HG03460 (cell line): ENCODE measurements at regions not wholly inside any gene's neighbourhood (a gene's known extent, or its start where the extent isn't known, plus 50 kb on each side); places are given as distances from the start of the nearest gene placed in this dataset.

Source experiments
- ATAC-seq: cut with Tn5 transposase; IDR thresholded peaks from one replicate; pipeline ENCODE4 v1.9.1; 2021; ENCODE audit not compliant: unreplicated experiment

DNA sequence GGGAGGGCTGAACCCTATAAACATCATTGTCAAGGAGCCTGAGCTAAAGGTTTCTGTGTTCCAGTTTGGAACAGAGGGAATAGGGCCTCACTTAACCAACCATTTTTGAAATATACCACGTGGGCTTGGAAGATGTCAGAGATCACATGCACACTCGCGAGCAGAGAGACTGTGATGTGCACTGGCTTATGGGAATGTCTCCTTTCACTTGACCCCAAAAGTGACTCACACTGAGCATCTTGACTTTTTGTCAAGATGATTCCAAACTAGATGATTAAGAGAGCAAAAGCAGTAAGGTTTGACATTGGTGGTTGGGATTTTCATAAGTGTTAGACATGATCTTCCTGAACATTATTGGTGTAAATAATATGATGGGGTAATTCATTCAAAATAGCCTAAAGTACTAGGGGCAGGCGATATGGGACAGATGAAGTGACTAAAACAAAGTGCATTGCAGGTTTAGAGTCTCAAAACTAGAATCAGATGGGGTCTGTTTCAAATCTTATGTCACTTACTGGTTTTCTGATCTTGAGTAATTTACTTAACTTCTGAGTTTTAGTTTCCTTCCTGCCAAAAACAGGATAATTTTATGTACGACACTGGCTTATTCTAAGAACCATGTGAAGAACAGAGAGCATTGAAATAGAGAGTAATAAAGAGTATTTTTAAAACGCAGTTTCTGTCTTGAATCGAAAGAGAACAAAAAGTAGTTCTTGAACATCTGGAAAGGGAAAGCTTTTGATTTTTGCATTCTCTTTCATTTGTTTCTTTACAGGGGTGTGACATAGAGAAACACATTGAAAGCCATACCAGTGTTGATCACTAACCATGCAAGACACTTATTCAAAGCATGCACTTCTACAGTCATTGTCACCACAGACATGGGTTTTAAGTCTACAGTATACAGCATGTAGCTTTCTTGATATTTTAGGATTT is 383.0 kb downstream of the DIRAS2 start:
- ATAC-seq, result no peak

DNA sequence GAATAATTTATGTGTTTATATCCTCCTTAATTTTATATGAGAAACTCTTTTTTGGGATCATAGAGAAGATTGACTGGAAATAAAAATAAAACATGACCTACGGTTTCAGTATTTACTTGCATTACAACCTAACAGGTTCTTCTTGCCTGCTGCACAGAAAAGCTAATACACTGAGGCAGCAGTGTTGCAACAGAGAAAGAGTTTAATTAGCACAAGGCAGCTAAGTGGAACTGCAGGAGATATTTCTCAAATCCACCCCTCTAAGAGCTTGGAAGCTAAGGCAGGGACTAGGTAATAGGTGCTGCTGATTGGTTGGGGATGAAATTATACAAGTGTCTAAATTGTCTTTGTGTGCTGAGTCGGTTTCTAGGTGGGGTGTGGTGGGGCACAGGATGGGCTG is 380.9 kb downstream of the DIRAS2 start:
- ATAC-seq, result no peak

DNA sequence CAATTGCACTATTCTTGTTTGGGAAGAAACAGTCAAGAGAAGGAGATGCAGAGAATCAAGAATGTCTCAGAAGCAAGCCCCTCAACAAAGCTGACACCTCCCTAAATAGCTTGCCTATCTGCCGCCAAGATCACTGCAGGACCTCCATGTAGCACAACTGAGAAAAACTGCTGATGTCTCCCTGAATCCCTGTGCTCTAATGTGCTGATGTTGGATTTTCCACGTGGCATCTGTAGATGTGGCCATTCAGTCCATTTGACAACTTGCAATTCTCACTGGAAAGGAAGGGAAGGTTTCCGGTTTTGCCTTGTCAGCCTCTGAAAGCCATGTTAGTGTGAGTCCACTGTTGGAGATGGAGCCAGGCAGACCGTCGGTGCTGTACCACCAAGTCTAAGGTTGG is 374.0 kb downstream of the DIRAS2 start:
- ATAC-seq, result no peak

DNA sequence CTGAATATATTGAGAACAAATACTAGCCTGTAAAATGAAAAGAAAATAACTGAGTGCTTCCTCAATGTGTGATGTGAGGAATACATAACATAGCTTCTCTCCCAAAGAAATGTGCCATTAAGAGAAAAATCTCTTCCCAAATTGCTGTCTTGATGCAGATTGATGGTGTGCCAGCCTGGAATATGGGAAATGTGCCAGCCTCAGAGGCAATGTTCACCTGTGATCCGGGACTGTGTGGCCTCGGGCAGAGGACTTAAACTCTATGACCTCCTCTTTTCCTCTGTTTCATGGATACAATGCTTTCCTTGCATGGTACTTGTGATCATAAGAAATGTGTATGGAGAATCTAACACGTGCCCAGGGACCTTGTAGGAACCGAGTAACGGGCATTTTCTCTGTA is 370.9 kb downstream of the DIRAS2 start:
- no peak for ATAC-seq

DNA sequence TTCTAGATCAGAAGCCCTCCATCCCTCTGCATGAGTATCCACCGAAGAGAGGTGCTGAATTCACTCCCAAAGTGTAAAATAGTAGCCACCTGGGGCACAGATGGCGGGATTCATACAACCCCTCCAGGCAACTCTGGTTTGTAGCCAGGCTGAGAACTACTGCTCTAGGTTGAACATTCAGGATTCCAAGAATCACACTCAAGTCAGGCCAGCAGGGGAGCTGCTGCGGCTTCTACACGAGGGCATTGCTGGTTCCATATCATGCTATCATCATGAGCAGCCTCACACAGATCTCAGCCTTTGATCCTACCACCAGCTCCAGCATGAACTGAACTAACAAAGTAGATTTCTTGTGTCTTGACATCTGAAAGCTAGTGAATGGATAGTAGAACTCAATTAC is 367.9 kb downstream of the DIRAS2 start:
- no peak for ATAC-seq

DNA sequence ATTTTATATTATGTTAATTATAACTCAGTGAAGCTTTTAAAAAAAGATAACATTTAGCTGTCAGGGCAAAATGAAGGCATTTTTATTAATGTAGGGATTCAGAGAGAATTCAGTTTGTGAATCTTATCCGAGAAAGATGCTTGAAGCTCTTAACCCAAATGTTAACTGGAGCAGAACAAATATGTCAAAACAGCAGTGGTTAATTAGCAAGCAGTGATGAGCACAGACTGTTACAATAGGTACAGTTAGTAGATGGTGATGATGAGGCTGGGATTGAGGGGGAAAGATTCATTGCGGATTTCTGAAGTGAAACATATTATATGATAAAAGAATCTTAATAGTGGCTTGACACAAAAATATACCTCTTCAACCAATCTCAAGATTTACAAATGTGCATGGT is 356.7 kb downstream of the DIRAS2 start:
- no peak for ATAC-seq

DNA sequence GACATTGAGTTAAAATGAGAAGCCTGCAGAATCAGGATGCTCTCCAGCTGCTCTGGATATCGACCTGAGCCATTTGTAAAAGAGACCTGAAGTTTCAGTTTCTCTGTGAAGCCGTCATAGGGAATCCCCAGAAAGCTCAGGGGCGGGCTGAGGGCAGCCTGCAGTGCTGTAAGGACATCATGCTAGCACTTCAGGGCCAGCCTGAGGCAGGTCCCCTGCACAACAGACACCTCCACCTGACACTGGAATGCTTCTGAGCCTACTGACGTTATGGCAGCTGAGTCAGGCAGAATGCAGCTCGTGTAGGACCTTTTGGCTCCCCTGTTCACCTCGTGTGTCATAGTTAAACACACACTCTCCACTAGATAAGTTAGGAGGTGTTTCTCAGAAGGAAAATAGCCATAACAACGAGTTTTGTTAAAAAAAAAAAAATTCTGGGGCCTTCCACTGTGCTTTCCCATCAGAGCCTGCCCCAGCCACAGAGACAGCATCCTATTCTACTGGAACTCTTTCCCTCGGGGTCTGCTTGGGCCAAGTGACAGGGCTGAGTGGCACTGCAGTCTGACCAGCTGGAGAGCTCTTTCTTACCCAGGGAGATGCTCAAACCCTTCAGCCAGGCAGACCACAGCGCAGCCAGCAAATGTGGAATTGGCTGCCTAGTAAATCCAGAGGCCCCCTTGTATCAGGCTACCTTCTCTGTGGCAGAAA is 354.9 kb downstream of the DIRAS2 start:
- peak; percentile 97 for ATAC-seq

DNA sequence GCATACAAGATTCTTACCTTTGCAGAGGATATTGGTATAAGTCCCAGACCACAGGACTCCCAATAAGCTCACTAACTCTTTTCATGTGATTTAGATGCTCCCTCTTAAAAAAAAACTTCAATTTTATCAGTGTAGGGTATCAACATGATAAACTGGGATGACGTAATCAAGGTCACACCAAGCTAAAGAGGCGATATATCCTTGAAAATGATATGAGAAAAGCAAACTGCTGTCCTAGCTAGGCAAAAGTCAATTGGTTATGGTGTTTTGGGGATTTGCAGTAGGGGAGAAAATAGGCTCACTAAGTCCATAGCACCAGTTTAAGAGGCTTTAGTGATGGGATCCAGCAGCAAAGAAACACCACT is 354.4 kb downstream of the DIRAS2 start:
- ATAC-seq, result no peak

DNA sequence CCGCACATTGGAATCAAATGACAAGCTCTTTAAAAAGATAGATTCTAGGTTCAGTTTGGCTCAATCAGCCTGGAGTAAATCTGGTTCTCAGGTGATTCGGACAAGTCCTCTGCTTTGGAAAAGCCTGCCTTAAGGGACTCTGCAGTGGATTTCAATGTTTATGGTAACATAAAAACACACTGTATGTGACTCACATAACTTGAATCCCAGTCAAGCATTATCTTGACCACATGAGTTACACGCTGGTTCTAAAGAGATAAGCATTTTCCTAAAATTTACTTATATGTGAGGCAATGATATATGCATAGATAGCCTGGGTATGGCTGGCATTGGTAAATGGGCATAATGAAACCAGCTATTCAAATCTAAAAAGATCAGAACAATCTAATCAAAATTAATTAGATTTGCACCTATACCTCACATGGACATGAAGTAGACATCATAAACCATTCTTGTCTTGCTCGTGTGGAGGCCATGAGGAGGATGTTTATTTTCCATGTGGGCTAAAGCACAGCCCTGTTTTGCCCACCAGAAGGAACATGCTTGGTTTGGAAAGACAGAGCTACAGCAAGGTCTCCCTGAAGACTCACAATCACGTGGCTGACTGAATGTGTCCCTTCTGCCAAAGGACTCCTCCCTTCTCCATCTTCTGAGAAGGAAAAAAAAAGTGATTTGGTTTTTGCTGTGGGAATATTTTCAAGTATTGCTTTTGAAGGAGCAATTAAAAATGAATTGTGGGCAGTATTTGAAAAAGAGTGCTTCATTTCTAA is 351.7 kb downstream of the DIRAS2 start:
- no peak for ATAC-seq

DNA sequence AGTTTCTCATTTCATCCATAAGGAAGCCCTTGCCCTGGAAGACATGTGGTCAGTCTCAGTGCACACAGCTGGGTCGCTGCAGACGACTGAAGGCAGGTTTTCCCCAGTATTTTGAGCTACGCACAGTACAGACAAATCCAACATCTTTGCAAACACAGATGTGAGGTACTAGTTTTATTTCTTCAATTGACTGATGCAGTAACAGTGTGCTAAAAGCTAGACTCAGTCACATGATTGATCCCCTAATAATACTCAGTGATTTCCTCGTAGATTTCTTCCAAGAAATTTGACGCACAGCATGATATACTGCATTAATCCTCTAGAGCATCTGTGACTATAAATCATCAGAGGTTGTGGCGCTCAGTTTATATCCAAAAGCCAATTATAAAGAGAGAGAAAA is 346.1 kb downstream of the DIRAS2 start:
- ATAC-seq, result no peak

DNA sequence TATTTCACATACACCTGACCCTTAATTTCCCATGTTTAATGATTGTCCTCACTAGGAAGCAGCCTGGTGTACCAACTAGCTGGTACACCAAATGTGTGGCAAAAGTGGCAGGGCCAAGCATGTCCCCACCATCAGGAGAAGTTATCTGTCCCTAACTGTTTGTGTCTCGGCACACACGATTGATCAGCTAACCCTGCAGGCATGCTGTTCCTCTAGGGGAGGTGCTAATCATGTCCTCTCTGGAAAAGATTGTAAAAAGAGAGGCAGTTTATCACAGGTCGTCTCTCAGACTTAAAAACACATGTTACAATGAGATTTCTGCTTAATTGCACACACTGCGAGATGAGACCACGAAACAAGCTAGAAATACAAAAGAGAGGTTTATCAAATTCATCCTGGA is 342.7 kb downstream of the DIRAS2 start:
- no peak for ATAC-seq

DNA sequence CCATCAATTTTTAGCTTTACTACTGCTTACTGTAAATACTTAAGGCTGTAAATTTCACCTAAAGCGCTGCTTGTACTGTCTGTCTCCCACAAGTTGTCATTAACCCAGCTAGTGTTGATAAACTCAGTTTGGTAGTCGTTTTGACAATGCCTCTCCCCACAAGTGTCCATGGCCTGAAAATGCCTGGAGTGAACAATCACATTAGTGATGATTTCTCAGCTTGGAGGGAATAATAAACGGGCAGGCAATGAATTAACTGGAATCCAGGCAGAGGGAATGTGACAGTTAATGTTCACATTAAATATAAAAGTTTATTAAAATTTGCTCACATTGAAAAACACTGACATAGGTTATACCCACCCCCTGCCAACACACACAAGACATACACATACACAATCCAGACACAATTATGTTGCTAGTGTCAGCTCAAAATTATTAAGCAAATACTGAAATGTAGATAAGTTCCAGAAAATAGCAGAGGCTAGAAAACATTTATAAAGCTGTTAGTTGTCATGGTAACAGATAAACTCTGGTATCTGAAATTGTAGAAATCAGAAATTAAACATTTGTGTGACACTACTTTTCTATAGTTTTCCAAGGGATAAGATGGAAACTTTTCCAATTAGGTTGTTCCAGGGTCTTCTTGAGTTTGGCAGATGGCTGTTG is 341.9 kb downstream of the DIRAS2 start:
- no peak for ATAC-seq

DNA sequence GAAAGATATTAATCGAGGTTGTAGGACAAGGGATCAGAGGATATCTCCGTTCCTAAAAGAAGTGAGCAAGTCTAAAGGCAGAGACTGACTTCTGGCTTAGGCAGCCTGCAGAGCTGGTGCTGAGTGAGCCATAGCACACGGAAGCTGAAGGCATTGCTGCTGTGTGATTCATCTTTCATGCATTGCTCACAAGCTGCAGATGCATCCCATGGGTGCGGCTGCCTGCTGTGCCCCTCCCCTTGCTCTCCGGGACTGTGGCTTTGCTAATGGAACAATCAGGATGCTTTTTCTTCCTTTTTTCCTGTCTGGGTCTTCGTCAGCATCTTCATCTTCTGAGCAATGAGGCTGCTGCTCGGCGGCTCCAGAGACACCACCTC is 341.4 kb downstream of the DIRAS2 start:
- no peak for ATAC-seq

DNA sequence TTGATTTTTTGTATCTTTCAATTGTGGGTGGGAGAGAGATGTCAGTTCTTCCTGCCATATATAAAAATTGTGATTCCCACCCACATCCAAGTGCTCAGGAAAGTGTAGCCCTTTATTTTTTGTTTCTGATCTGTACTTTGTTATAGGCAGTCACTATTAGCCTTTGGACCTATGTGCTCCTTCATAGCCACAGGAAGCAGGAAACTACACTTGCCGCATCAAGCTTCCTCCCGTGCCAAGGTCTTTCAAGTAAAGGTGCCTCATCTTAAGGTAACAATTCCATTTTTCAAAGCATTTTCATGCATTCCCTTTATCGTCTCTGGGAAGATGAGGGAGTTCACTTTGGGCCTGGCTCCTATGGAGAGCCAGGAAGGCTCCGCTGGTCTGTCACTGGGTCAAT is 339.0 kb downstream of the DIRAS2 start:
- ATAC-seq, result no peak

DNA sequence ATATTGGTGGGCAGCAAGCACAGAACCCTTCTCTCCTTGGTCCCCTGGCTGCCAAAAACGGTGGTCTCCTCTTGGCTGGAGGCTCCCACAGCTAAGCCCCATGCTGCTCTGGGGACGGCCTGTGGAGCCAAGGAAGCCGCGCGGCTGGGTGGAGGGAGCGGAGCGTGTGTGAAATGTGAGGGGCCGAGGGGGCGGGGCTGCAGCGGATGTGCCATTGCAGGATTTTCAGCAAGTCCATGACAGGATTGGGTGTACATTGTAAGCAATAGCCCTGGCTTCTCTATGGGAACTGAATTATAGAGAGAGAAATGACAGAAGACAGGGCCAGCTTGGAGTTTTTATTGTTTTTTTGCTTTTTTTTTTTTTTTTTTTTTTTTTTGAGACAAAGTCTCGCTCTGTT is 336.5 kb downstream of the DIRAS2 start:
- ATAC-seq, result no peak

DNA sequence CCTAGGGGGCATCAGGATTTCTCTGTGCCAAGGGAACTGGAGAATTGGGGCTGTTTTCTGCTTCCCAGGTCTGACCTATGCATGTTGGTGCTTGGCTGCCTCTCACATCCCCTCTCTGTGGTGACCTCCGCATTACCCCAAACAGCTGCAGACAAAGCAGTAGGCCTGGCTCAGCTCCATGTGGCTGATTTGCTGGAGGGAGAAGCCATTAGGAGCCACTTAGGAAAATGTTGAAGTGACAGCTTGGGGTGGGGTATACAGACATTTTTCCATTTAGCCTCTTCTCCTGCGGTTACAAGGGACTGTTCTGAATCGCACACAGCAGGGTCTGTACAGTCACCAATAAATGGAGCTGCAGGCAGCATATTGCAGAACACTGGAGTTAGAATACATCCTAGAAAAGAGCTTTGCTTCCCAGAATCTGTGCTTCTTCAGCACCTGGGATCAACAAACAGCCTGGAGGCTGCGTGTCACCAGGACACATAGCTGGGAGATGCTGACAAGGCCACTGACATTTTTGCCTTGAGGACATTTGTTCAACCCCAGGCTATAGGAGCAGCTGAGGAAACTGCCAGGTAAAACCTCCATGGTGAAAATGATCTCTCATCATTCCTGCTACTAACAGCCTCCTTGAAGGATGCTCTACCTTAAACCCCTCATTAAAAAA is 335.3 kb downstream of the DIRAS2 start:
- no peak for ATAC-seq

DNA sequence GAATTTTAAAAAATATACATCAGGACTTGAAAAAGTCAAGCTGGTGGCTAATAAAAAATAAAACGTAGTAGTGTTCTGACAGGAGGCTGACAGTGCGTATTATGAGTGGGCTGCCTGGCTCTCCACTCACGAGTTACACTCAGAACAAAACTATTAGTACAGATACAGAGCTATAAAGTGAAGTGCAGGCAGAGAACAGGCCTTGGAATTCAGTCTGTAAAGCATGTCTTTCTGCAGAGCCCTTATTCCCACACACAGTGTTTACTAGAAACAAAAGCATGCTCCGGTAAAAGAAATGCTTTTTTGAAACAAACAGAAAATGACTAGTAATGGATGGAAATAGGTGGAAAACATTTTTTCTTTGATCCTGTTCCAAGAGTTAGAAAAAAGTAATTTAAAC is 334.7 kb downstream of the DIRAS2 start:
- no peak for ATAC-seq

DNA sequence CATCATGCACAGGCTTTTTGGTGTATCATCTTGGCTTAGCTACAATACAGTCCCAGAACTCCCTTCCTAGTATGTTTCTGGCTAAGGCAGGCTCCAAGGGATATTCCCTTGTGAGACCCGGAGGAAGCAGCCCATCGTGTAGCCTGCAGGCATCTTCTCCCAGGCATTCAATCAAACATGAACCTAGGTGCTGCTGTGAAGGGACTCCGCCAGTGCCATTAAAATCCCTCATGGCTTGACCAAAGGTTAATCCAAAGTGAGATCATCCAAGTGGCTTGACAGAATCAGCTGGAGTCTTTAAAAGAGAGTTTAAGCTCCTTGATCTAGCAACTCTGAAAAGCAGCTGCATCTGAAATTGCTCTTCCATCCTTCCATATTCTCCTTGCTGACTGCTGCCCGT is 333.9 kb downstream of the DIRAS2 start:
- no peak for ATAC-seq

DNA sequence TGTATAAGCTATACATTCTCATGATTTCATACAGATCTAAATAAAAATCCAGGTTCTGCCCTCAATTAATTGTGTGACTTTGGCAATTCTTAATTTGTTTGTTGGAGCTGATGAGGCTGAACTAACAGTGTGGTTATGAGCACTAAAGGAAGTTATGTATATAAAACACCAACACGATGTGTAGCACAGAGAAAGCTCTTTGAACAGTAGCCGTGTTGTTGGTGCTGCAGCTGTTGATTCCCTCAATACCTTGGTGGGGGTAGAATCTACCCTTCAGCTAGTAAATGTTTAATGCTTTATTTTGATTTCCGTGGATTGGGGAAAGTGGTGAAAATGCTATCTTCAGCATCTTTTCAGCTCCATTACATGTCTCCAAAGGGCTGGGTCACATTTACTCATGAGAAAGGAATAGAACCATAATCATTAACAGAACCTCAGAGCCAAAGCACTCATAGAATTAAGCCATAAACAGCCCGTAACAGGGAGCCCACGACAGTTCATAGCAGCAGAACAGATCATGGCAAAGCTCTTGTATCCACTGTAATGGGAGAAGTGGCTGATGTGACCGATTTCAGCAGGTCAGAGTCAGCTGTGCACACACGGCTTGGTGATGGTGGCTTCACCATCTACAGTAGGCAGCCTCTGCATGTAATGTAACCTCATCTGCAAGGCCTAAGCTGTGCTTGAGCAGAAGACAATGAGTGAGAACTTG is 332.7 kb downstream of the DIRAS2 start:
- no peak for ATAC-seq

DNA sequence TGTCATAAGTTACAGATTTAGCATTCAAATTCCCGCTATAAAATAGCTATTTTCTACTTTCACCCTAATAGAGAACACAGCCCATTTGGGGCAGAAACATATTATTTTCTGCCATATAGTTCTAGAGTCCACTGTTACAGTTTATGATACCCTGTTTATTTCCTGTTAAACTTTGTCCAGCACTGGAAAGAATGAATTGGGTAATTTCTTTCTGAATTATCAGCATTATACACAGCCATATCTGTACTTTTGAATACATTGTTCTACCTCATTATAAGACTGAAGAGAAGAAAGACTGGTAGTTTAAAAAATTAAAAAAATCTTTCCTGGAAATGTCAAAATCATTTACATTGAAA is 332.1 kb downstream of the DIRAS2 start:
- no peak for ATAC-seq
